Kidney (tissue), 13 donors: ENCODE measurements at regions not wholly inside any gene's neighbourhood (a gene's known extent, or its start where the extent isn't known, plus 50 kb on each side); places are given as distances from the start of the nearest gene placed in this dataset.

ENCODE experiments used
- DNase-seq, 5 donors: peaks; one replicate each; pipeline ENCODE4 v3.0.0-alpha.2; 2013 to 2020
- FAIRE-seq: peaks from 2 replicates; lab custom pipeline; 2012; peaks lifted over from hg19 to GRCh38; lab: Jason Lieb, UNC
- H3K27ac ChIP-seq, 2 donors: one replicate each; pipeline ENCODE4 v1.7.0; 2013; ENCODE audit warnings: low read depth in 2 of 2, low read length in 2 of 2, inconsistent platforms in 1 of 2
- H3K27me3 ChIP-seq: one replicate; pipeline ENCODE4 v1.7.1; 2013; ENCODE audit warnings: low read length, inconsistent platforms; ENCODE audit not compliant: control insufficient read depth, insufficient read depth
- H3K36me3 ChIP-seq, 3 donors: one replicate each; pipeline versions ENCODE4 v1.7.0 to v1.7.1; 2013; ENCODE audit warnings: low read length in 3 of 3, control low read depth in 1 of 3, inconsistent platforms in 1 of 3; ENCODE audit not compliant: insufficient read depth in 3 of 3, control insufficient read depth in 2 of 3
- H3K4me1 ChIP-seq, 3 donors: one replicate each; pipeline versions ENCODE4 v1.7.0 to v1.7.1; 2013; ENCODE audit warnings: low read length in 3 of 3, inconsistent platforms in 1 of 3, low read depth in 1 of 3; ENCODE audit not compliant: control insufficient read depth in 2 of 3, insufficient read depth in 2 of 3
- H3K4me3 ChIP-seq, 3 donors: one replicate each; pipeline versions ENCODE4 v1.7.0 to v1.8.1; 2013; ENCODE audit warnings: low read length in 3 of 3, control low read depth in 1 of 3, inconsistent platforms in 1 of 3
- H3K9ac ChIP-seq, 3 donors: one replicate each; pipeline versions ENCODE4 v1.7.0 to v1.7.1; 2013; ENCODE audit warnings: low read length in 3 of 3, control low read depth in 1 of 3, inconsistent platforms in 1 of 3
- H3K9me3 ChIP-seq, 3 donors: one replicate each; pipeline versions ENCODE4 v1.7.0 to v1.7.1; 2013; ENCODE audit warnings: low read length in 3 of 3, control low read depth in 1 of 3, inconsistent platforms in 1 of 3; ENCODE audit not compliant: control insufficient read depth in 2 of 3, insufficient read depth in 1 of 3
- CTCF ChIP-seq: IDR thresholded peaks from 3 replicates; pipeline ENCODE4 v1.5.1; 2012; ENCODE audit warnings: mild to moderate bottlenecking, moderate library complexity, borderline replicate concordance; ENCODE audit not compliant: insufficient read depth; ENCODE audit errors: extremely low read depth
- intact Hi-C: fragments of 100-400 bp; cut with DNase I; formaldehyde crosslinking; loops from one replicate; pipeline ENCODE4 v1.11.1; 2022
- donor health status: control.
- donor health status: control.
- donor health status: control.
- donor health status: control.
- donor health status: control.
- donor health status: DM: yes; HTN: yes; CAD: no.
- donor health status: Normal renal cell carcinoma (clear cell type).

- no peaks in the 10 kb centered on the region for H3K36me3 ChIP-seq
- no peak for TF ChIP-seq CTCF
- peaks cover 0 to 6% (median 0%) of the 10 kb centered on the region in 3 donors for H3K4me1 ChIP-seq
- intact Hi-C loops: no loop called here
- DNase-seq (no peak), FAIRE-seq (no peak)
- no peak overlapping the region for H3K9ac ChIP-seq
- H3K27ac ChIP-seq: no peak overlapping the region
- no peak overlapping the region for H3K4me3 ChIP-seq
- H3K27me3 ChIP-seq: no peaks in the 10 kb centered on the region
- H3K9me3 ChIP-seq: no peaks in the 10 kb centered on the region
Measured at GRCh38 chr3:159608311-159608710, 380.3 kb upstream of the IL12A start.

- Histone ChIP-seq H3K36me3 (no peaks in the 10 kb centered on the region), H3K9ac (no peak overlapping the region), H3K27me3 (no peaks in the 10 kb centered on the region), H3K4me3 (no peak overlapping the region), H3K4me1 (peaks cover 0 to 6% (median 0%) of the 10 kb centered on the region in 3 donors), H3K27ac (no peak overlapping the region), H3K9me3 (no peaks in the 10 kb centered on the region)
- intact Hi-C loops: no loop called here
- DNase-seq (no peak), FAIRE-seq (no peak)
- TF ChIP-seq CTCF: no peak
Measured at GRCh38 chr3:159609625-159610024, 379.0 kb upstream of the IL12A start.

- Histone ChIP-seq H3K9ac (no peak overlapping the region), H3K4me1 (peaks cover 0 to 3% (median 0%) of the 10 kb centered on the region in 3 donors), H3K27me3 (no peaks in the 10 kb centered on the region), H3K9me3 (no peaks in the 10 kb centered on the region), H3K36me3 (no peaks in the 10 kb centered on the region), H3K27ac (no peak overlapping the region), H3K4me3 (no peak overlapping the region)
- intact Hi-C loops: no loop called here
- no peak for FAIRE-seq
- DNase-seq: peak in 3 of 5 donors; percentile 18 to 47 (median 22)
- peak; percentile 74 for TF ChIP-seq CTCF
Measured at GRCh38 chr3:159616234-159616825, 372.3 kb upstream of the IL12A start.
